ENCODE measurements at regions not wholly inside any gene's neighbourhood (a gene's known extent, or its start where the extent isn't known, plus 50 kb on each side); places are given as distances from the start of the nearest gene placed in this dataset.

- no peak for TF ChIP-seq CTCF (IDR thresholded peaks at IDR 0.05; ENCODE audit: low read length)
- no peak for TF ChIP-seq EZH2 (IDR thresholded peaks at IDR 0.05; ENCODE audit: borderline replicate concordance, low read length)
Observed at GRCh38 chr22:27130906-27131305, 473.5 kb downstream of the MIAT start.

Measured in OCI-LY1 (cell line).